AG04450 (cell line): ENCODE measurements at regions not wholly inside any gene's neighbourhood (a gene's known extent, or its start where the extent isn't known, plus 50 kb on each side); places are given as distances from the start of the nearest gene placed in this dataset.

Experiments used
- CTCF ChIA-PET: fragments of 300-600, 350-600 bp; formaldehyde crosslinking; extraction: SDS; loops from one replicate; lab custom pipeline; 2022; ENCODE audit warnings: antibody characterized with exemption, inconsistent platforms; lab: Charles Lee
- POLR2A ChIA-PET: fragments of 350-600 bp; formaldehyde crosslinking; extraction: SDS; loops from one replicate; lab custom pipeline; 2021; ENCODE audit warnings: antibody characterized with exemption, inconsistent platforms; lab: Yijun Ruan, JAX
- DNase-seq: peaks from one replicate; pipeline ENCODE4 v3.0.0-alpha.2; 2011; ENCODE audit warnings: low read depth, low spot score
- H3K27ac ChIP-seq: one replicate; pipeline ENCODE4 v1.5.1; 2012; ENCODE audit warnings: low read depth, low read length, control low read depth
- H3K27me3 ChIP-seq: one replicate; pipeline ENCODE4 v1.6.0; 2012; ENCODE audit warnings: low read length; ENCODE audit not compliant: control insufficient read depth, insufficient read depth
- H3K4me3 ChIP-seq: 2 replicates; pipeline ENCODE4 v1.5.1; 2011; ENCODE audit warnings: mild to moderate bottlenecking, low read depth, low read length, control low read depth
- H3K9me3 ChIP-seq: 2 replicates; pipeline ENCODE4 v1.5.1; 2012; ENCODE audit warnings: low read length; ENCODE audit not compliant: control insufficient read depth, insufficient read depth
- TF ChIP-seq, protein P1 (sequence below): IDR thresholded peaks from 2 replicates; pipeline ENCODE4 v1.5.1; 2011; ENCODE audit warnings: low read depth, low read length, control low read depth, inconsistent platforms

DNA sequence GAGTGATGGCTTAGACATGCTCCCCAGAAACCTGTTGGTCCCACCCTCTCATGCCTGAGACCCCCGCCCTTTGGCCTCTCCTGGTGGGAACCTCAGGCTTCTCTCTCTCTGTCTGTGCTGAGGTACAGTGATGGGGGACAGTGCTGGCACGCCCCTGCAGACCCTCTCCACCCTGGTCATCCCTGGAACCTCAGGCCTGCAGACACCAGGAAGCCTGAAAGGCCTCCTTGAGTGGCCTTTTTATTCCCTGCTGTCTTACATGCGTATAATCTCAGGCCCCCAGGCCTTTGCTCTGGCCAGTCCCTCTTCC lies 78.5 kb upstream of the MAFB start:
- no peak for DNase-seq
- H3K4me3 ChIP-seq, result no peak overlapping the region
- POLR2A ChIA-PET, result no interaction called here
- CTCF ChIA-PET, result no interaction called here
- H3K9me3 ChIP-seq, result no peaks in the 10 kb centered on the region
- TF ChIP-seq, protein P1, sequence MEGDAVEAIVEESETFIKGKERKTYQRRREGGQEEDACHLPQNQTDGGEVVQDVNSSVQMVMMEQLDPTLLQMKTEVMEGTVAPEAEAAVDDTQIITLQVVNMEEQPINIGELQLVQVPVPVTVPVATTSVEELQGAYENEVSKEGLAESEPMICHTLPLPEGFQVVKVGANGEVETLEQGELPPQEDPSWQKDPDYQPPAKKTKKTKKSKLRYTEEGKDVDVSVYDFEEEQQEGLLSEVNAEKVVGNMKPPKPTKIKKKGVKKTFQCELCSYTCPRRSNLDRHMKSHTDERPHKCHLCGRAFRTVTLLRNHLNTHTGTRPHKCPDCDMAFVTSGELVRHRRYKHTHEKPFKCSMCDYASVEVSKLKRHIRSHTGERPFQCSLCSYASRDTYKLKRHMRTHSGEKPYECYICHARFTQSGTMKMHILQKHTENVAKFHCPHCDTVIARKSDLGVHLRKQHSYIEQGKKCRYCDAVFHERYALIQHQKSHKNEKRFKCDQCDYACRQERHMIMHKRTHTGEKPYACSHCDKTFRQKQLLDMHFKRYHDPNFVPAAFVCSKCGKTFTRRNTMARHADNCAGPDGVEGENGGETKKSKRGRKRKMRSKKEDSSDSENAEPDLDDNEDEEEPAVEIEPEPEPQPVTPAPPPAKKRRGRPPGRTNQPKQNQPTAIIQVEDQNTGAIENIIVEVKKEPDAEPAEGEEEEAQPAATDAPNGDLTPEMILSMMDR, result no peak
- no peak overlapping the region for H3K27ac ChIP-seq
- no peaks in the 10 kb centered on the region for H3K27me3 ChIP-seq

DNA sequence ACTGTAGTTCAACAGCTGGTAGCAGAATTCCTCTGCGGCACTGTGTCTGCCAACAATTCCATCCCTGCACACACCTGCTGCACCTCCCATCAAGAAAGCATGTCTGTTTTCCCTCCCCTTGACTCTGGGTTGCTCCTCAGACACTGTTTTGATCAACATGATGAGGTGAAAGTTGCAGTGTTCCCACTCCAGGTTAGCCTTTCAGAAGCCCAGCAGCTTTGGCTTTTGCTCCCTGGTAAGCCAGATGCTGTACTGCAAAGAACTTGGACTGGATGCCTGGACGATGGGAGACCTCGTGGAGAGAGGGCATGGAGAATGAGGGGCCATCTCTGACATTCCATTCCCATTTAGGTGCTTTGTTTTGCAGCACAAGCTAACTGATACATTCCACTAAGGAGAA lies 79.1 kb upstream of the MAFB start:
- H3K27me3 ChIP-seq, result no peaks in the 10 kb centered on the region
- ChIA-PET POLR2A (no interaction called here), CTCF (no interaction called here)
- H3K27ac ChIP-seq, result no peak overlapping the region
- DNase-seq, result no peak
- no peaks in the 10 kb centered on the region for H3K9me3 ChIP-seq
- TF ChIP-seq, protein P1, result no peak
- no peak overlapping the region for H3K4me3 ChIP-seq

DNA sequence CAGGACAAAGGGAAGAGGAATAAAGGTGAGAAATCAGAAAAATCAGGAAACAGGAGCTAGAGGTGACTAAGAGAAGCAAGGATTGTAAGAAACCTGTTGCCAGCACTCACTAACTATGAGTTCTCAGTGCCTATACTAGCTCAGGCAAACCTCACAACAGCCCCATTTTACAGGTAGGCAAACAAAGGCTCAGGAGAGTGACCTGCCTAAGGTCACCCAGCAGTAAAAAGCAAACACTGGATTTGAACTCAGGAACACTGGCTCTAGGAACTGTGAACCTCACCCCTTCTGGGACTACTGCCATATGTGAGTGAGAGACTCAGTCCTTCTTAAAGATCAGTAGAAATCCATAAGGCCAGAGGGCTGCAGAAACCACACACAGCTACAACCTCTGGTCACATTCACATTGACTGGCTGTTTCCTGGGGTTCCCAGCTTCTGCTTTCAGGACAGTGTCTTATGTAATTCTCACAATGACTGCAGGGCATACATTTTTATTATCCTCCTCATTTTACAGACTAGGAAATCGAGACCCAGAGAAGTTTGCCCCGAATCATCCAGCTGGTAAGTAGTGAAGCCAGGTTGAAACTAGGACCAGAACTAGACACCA lies 80.7 kb upstream of the MAFB start:
- Histone ChIP-seq H3K27me3 (no peaks in the 10 kb centered on the region), H3K9me3 (no peaks in the 10 kb centered on the region), H3K27ac (no peak overlapping the region), H3K4me3 (no peak overlapping the region)
- TF ChIP-seq, protein P1, result no peak
- ChIA-PET CTCF (no interaction called here), POLR2A (no interaction called here)
- DNase-seq, result no peak

DNA sequence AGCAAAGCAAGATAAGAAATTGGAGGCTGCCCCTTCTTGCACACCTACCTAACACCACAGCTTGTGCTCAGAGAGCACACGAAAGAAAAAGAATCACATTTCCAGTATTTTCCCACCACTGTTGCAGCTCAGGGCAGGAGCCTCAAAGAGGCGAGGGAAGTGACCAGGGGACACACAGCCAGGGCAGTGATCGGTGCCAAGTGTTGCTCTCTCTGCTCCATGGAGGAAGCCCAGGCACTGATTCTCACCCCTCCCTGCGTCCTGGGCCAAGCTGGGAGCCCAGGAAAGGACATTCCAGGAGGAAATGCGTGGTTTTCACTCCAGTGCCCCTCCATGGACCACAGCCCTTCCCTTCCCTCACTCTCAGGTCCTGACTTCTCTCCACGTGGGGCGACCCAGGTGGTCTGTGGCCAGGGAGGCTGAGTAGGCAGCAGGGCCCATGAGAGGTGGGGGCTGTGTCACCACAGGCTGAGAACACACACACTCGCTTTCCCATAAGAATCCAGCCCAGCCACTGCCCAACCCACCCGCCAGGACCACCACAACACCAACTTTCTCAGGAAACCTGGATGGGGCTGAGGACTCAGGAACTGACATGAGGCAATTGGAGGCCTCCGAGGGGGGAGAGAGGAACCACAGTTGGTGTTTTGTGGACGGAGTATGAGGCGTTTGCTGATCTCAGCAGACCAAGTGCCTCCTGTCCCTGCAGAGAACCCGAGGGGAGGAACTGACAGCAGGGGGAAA lies 81.7 kb upstream of the MAFB start:
- CTCF ChIA-PET, result no interaction called here
- H3K9me3 ChIP-seq, result no peaks in the 10 kb centered on the region
- no peak for DNase-seq
- H3K27me3 ChIP-seq, result no peaks in the 10 kb centered on the region
- H3K4me3 ChIP-seq, result no peak overlapping the region
- no peak overlapping the region for H3K27ac ChIP-seq
- TF ChIP-seq, protein P1, result no peak
- POLR2A ChIA-PET, result no interaction called here

DNA sequence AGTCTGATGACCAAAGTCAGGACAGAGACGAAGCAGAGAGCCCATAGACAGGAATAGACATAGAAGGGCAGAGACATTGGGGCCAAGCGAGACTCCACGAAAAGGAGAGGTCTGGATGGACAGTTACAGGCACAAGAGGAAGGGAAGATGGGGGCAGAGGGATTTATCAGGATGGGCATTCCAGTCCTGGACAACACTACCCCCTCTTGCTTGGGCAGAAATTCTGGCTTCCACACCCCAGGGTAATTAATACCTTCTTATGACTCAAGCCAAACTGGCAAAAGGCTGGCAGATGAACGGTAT lies 82.2 kb upstream of the MAFB start:
- Histone ChIP-seq H3K27me3 (no peaks in the 10 kb centered on the region), H3K9me3 (no peaks in the 10 kb centered on the region), H3K27ac (no peak overlapping the region), H3K4me3 (no peak overlapping the region)
- POLR2A ChIA-PET, result no interaction called here
- TF ChIP-seq, protein P1, result no peak
- CTCF ChIA-PET, result no interaction called here
- no peak for DNase-seq
